ENCODE measurements at regions not wholly inside any gene's neighbourhood (a gene's known extent, or its start where the extent isn't known, plus 50 kb on each side); places are given as distances from the start of the nearest gene placed in this dataset.

DNA sequence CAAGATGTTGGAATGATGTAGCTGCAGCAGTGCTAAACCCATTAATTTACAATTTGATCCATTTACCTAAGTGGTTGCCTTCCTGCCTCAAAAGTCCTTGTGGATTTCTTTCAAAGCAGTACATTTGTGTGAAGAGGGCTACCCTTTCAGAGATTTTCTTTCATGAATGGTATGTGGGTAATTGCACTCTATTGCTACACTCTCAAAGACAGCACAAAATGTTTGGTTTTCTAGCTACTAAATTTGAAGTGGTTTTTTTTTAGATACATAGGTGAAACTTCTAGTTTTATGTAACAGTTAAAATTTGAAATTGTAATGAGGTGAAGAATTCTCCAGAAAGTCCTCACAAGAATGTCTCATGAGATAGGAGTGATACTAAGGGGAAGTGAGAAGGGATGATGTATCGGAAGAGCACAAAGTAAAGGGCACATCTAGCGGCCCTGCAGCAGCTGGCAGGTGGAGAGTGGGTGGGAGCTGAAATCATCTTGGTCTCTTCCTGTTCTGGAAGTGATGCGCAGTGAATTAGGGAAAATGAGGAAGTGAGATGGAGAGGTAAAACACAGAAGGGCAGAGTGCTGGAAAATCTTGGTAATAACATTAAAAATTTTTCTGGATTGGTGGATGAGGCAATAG is 236.8 kb upstream of the MAN1A1 start:
- ATAC-seq, result no peak

DNA sequence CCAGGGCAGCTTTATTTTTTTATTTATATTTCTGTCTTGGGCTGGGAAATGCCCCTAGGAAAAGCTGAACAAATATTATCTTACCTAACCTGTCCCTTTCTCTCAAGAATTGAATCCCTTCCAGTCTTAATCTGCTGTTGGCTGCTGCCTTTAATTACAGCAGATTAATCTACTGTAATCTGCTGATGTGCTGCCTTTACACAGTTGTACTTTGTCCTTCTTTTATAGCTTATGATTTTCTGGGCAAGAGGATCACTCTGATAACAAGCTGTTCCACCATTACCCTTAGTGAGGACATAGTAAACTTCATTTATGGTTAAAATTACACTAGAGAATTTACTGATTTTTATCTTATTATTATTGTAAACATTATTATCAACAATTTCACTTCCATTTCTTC is 234.5 kb upstream of the MAN1A1 start:
- no peak for ATAC-seq

DNA sequence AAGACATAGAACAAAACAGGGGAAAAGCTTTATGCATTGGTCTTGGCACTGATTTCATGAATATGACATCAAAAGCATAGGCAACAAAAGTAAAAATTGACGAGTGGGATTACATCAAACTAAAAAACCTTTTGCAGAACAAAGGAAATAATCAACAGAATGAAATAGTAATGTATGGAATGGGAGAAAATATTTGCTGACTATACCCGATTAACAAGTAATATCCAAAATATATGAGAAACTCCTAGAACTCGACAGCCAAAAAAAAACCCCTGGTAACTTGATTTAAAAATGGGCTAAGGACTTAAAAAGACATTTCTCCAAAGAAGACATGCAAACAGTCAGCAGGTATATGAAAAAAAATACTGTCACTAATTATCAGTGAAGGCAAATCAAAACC is 231.7 kb upstream of the MAN1A1 start:
- ATAC-seq, result no peak

DNA sequence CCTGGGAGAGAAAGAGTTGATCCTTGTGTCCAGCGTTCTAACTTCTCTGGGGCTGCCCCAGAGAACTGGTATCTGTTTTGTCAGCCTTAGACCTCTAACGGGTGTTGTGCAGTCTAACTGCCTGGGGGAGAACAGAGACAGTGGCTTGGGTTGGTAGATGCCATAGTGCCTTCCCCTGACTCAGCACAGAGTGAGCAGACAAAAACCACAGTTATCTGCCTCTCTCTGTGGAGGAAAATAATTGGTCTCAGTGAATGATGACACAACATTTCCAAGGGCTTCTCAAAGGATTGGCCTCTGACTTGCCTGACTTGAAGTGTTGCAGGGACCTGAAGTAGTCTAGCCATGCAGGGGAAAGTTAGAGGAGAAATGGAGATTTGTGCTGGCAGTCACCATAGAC is 226.2 kb upstream of the MAN1A1 start:
- no peak for ATAC-seq

DNA sequence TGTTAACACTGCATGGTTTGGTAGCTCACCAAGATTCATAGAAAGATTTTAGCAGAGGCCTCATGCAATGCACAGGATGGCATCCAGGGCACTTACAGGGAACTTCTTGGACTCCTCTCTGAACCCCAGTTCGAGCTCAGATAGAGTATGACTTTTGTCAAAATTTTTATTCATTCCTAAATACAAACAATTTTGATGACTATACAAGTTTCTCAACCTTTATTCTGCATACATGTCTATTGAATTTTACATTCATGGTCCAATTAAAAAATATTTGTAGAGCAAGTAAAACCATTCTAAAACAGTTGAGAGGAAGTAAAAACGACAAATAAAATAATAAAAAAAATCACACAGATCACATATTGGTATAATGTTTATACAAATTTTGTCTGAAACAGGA is 219.0 kb upstream of the MAN1A1 start:
- ATAC-seq, result no peak

DNA sequence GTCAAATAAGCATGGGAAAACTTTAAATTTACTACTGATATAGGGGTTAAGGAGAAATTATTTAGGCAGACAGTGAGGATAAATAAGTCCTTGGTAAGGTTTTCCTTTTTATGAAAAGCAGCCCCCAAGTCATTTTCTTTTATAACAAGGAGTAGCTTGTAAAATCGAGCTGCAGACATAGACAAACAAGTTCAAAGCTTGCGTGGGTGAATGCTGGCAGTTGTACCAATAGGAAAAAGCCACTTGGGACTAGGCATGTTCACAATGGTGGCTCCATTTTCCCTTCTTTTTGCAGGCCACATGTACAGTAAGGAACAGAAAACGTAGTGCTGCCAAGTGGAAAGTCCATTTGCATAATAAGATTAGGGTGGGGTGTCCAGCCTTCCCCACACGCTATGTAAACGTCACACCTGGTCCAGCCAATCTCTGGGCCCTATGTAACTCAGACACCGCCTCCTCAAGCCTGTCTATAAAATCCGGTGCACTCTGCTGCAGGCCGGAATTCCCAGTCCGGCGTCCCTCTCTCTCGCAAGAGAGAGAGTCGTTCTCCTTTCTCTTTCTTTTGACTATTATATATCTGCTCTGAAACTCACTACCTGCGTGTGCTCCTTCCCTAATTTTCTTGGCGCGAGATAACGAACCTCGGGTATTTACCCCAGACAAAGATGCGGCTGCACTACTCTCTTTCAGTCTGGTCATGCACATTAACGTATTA is 217.1 kb upstream of the MAN1A1 start:
- no peak for ATAC-seq

DNA sequence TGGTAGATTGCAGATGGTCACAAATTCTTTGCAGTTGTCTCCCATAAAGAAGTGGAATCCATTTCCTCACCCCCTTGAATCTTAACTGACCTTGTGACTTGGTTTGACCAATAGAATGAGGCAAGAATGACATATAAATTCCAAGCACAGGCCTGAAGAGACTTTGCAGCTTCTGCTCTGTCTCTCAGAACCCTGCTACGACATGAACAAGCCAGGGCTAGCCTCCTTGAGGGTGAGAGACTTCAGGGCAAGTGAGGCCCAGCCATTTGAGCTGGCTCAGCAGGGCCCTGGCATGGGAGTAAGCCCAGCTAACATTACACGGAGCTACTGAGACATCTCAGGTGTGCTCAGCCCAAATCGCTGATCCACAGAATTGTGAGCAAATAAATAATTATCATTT is 216.3 kb upstream of the MAN1A1 start:
- ATAC-seq, result peak; percentile 42

DNA sequence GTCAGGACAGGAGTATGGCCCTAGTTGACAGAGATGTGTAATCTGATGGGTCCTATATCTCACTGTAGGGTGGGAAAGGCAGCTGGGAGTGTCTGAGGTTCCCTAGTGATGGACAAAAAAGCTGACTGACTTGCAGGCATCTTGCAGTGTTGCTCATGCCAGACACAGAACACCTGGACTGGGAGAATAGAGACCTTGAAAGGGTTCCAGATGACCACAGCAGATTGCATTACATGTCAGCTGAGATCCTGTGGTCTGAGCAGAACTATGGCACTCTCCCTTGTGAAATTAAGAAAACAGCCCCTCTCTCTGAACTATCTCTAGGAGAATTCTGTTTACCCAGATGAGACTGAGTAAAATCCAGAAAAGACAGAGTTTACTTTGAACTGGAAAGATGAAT is 212.6 kb upstream of the MAN1A1 start:
- no peak for ATAC-seq

DNA sequence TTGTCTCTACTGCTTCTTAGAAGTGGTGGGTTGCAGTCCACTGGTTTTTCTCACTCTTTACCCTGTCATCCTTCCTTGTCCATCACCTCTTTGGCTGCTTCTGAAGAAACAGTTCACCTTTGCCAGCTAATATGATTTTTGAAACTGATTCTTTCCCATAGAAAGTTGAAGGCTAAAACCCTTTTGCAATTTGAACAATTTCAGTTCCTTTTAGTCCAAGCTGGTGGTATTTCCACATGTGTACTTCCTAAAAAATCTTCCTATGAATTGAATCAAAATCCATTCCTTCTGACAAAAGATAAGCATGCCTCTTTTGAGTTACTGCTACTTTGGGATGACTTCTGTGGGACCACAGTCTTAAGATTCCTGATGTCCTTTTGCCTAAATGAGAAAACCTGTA is 210.0 kb upstream of the MAN1A1 start:
- no peak for ATAC-seq

DNA sequence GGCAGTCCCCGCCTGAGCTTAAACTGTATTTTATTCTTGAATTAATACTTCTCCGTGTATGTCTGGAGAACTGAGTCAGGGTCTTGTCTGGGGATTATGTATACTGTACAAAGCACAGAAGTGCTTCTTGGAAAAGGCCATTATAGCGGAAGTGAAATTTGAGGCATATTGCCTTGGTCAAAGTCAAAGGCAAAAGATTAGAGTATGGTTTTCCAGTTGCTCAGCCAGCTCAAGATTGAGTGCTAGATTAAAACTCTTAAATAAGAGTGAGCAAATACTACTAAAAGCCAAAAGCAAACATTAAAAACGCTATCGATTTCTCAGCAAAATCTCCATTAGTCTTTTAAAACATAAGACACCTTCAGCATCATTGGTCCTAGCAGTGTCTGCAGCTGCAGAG is 207.7 kb upstream of the MAN1A1 start:
- no peak for ATAC-seq

DNA sequence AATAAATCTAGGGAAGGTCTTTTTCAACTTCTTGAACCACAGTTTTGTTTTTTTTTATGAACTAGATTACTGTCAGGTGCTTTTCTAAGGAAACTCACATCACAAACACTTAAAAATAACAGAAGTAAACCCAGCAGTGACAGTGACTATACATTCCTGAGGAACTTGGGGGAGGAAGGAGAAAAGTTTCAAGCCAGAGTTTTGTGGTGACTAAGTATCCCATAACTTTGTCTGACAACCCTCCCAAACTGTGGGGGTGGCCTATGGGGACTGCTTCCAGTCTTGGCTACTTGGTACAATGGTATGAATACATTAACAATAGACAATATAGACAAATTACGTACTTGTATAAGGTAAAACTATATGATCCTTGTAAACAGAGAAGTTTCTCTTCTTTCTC is 202.5 kb upstream of the MAN1A1 start:
- no peak for ATAC-seq

DNA sequence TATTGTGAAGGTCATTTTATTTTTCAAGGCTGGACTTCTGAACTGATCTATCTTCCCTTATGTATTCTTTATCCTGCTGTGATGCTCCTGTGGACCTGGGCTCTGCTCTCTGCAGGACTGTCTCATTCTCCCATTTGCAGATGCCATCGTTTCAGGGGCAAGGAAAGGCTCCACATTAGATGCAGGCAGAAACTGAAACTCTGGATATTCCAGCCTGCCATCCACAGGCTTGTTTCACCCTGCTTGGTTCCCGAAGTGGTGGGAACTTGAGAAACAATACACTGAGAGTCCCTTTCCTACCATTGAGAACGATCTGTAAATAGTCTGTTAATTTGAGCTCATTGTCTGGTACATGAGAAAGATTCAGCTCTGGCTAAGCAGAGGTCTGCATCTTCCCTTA is 197.5 kb upstream of the MAN1A1 start:
- no peak for ATAC-seq

DNA sequence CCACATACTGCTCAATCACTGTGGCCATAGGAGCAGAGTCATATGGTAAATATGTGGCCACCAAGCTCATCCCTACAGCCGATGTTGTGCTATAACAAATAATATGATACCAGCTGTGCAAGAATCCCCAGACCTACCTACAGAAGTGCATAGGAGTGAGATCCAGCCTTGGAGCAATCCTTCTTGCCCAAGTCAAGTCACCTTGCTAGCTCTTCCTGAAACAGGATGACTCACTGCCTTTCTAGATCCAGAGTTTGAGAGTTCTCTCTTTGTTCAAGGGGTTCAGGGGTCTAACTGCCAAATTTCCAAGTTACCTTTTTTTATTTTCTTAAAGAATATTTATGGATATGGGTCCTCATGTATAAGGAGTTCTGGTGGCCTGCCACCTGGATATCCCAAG is 195.7 kb upstream of the MAN1A1 start:
- ATAC-seq, result no peak

DNA sequence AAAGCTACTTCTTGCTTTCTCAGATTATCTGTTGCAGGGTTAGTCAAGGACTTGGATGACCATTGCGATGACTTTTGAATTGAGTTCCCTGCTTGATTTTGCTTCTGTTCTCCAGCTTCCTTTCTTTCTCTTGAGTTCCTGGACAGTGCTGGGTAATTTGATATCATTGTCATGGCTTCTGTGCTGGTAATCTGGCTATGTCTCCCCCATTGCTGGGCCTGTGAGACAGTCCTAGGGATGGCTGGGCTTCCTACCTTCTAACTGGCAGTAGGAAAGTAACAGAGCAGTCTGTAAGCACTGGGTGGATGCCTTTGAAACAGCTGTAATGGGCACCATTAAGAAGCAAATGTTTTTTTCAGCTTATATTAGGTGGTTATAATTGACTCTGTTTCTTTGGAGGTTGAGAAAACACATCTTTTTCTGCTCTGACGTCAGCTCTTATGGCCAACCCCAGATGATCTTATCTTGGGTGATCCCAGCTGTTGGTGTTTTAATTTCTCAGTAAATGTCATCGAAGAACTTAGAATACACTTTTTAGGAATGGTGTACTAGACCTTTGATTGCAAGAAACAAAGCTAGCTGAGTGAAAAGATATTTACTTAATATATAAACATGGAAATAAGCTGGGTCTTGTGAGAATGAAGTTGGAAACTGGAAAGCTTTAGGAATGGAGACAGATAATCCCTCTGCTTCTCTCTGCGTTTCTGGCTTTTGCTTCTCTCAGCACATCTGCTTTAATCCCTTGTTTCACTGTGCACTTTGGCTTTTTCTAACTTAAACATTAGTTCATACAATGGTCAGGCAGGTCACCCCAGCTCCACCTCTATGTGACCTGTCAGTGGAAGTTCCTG is 195.0 kb upstream of the MAN1A1 start:
- ATAC-seq, result no peak

DNA sequence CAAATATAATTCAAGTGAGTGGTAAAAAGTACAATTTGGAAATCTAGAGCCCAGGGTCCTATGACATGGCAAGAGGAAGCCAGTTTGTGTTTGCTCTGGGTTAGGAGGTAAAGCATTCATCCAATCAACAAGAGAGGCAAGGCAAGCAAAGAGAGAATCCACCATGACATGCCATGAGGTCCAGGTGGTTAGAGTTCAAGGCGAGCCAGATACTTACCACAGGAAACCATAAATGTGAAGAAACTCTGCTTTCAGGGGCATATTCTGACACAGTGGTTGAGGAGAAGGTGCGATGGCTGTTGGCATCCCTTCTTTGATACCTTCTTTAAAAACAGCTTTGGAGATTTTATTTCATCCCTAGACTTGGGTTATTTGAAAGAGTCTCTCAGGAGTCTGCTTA is 193.8 kb upstream of the MAN1A1 start:
- ATAC-seq, result no peak

DNA sequence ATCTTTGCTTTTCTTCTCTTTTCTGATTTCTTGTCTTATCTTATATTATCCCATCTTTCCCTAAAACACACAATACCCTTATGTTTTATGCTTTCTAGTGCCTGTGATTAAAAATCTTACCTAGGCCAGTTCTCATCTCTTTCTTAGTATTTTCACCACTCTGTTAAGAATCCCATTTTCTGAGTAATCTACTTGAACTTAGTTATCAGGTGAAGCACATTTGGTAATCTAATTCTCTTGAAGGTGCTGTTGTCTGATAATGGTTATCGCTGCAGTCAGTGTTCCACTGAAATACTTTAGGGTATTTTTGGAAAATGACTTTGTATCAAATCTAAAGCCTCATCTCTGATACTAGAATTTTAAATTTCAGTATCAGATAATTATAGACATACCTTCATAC is 192.5 kb upstream of the MAN1A1 start:
- ATAC-seq, result no peak

DNA sequence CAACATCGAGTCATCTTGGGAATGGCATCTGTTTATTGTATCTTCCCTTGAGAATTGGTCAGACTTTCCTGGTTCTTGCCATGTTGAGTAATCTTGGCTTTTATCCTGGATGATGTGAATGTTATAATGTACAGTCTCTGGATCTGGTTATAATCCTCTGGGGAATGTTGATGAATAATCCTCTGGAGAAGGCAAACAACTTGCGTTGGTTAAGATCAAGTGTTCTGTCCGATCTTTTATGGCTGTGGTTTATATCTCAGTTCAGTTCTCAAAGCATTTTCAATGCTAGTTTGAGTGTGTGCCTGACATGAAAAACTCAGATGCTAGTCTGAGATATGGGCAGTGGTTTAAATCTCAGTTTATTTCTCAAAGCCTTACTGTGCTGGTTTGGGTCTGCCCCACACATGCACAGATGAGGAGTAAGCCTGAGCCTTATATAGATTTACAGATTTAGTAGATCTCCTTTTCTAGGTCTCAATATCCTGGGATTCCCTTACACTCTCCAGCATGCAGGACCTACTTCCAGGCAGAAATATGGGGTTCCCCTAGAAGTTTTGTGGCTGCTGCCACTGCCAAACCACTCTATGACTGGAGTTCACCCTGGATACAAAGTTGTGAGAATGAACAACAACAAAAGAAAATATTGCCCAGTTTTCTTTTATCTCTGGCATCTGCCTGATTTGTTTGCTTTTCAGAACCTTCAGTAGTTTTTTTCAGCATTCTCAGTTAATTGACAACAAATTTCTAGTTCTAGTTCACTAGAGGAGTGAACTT is 191.8 kb upstream of the MAN1A1 start:
- peak; percentile 59 for ATAC-seq

DNA sequence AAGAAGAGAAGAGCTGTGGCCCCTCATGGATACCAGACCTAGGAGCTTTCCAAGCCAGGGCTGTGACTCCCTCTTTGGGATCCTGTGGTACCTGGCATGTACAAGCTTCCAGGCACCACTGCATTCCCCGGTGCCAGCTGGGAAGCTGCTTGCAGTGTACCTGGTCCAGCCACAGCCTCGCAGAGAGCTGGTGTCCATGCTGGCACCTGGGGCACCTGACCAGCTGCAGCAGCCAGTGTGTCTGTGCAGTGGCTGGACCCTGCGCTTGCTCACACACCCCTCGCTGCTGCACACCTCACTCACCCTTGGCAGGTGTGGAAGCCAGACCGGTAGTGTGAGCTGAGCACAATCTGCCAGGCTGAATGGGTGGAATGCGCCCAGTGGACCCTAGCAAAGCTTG is 190.9 kb upstream of the MAN1A1 start:
- no peak for ATAC-seq

DNA sequence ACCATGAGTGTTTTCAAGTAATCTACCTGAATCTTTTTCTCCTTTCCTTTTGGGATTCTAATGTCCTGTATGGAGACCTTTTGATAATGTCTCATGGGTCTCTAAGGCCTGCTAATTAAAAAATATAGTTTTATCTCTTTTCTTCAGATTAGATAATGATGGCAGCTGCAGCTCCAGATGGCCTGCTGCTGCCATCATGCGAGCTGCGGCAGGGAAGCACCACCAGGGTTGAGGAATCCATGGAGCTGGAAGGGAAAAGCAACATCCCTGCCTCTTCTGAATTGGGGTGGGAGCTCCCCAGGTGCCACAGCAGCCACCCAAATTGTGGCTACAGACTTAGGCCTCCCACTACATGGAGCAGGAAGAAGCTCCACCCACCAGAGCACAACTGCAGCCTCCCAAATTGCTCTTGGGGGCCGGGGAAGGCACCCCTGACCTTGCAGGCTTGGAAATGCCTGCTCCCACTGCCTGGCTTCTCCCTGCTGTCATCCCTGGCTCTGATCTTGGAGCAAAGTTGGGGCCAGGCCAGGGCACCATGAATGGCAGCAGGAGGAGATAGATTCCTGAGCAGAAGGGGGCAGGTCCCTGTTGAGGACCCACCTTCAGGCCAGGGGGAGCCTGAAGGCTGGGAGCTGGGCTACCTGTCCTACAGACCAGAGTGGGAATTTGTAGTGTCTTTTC is 189.6 kb upstream of the MAN1A1 start:
- ATAC-seq, result no peak

DNA sequence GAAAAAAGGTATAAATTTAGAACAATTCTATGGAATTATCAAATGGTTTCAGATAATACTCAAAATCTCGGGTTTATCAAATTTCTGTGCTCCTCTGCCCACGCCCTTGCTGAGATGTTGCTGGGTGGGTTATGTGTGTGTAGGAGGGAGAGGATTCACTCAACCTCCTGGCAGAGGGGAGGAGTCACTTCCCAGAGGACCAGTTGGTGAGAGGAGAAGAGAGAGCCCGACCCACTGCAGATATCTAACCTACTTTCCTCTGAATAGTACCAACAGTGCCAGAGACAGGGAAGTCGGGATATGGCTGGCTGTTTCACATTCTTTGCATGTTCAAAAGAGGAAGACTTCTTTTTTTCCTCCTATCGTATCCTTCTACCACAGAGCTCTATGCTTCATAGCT is 187.1 kb upstream of the MAN1A1 start:
- ATAC-seq, result no peak

DNA sequence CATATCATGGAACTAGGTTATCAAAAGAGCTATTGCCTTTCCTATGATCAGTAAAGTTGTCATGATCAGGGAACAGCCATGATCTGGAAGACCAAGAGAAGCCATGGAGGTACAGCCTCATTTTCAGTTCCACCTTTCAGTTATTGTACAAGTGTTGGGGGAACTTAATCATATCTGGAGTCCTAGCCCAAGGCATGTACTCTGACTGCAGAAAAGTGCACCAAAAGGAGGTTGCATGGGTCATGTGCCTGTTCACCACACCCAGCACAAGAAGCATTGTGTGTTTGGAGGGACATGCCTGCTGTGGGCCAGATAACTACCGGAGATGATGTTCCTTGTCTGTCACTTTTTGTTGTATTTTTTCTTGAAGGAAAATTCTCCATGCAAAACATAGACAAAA is 185.8 kb upstream of the MAN1A1 start:
- ATAC-seq, result no peak

DNA sequence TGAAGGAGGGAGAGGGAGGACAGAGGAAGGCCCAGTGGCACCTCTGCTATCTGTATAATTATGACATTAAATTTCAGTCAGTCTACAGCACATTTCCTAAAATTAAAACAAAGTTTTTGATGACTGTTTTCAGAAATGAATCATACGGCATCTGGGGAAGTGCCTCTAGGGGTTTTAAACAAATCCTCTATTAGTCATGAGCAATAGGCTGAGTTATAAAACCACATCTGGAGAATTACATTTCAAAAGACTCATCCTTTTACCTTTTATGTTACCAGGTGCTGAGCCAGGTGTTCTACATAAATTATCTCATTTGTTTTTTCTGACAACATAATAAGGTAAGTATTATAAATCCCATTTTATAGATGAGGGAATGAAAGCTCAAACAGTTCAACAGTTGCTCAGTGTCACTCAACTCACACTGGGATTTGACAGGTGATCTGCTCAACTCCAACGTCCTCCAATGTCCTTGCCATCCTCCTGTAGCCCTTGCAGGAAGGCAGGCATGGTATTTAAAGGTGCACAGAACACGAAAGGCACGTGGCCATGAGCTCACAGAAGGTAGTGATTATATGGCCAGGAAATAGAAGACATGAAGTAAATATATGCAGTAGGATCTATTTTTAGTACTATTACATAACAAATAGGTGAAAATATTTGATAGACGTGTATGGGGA is 184.2 kb upstream of the MAN1A1 start:
- ATAC-seq, result peak; percentile 95

Measured in esophagus mucosa (tissue), 1 donor.